K562 (cell line): ENCODE measurements at regions not wholly inside any gene's neighbourhood (a gene's known extent, or its start where the extent isn't known, plus 50 kb on each side); places are given as distances from the start of the nearest gene placed in this dataset.

Source experiments
- ATF1 ChIP-seq, 2 experiments: fragments of 450-650 bp in 1 of 2; IDR thresholded peaks; 2 replicates each; pipeline ENCODE4 v1.6.1; 2016; ENCODE audit warnings: missing compliant biosample characterization in 1 of 2, missing genetic modification characterization in 1 of 2
- BACH1 ChIP-seq: fragments of 200-800 bp; sonication (Bioruptor generic); IDR thresholded peaks from 2 replicates; pipeline ENCODE4 v1.6.1; 2016; ENCODE audit warnings: missing genetic modification characterization, missing compliant biosample characterization
- BDP1 ChIP-seq: IDR thresholded peaks from 3 replicates; pipeline ENCODE4 v1.6.1; 2011; ENCODE audit not compliant: insufficient read length, insufficient read depth
- BRD4 ChIP-seq: fragments of 200-600 bp; sonication (generic); IDR thresholded peaks from 2 replicates; pipeline ENCODE4 v1.6.1; 2017; ENCODE audit warnings: inconsistent platforms
- ERF ChIP-seq: fragments of 450-650 bp; formaldehyde crosslinking; IDR thresholded peaks from 2 replicates; pipeline ENCODE4 v1.4.0; 2020; ENCODE audit warnings: mild to moderate bottlenecking, mixed read lengths
- FOSL1 ChIP-seq: fragments of 200-800 bp; sonication (Bioruptor generic); conservative IDR thresholded peaks from 2 replicates; pipeline ENCODE4 v1.6.1; 2016; ENCODE audit warnings: missing genetic modification characterization, missing compliant biosample characterization
- FOXA3 ChIP-seq, 2 experiments: fragments of 450-650 bp in 1 of 2; sonication (generic) in 1 of 2; formaldehyde crosslinking; IDR thresholded peaks in 1 of 2; conservative IDR thresholded peaks in 1 of 2; 2 replicates each; pipeline versions ENCODE4 v1.4.0 to v1.8.0; 2020 to 2022; ENCODE audit warnings: mild to moderate bottlenecking in 2 of 2, missing genetic modification reagents in 1 of 2
- FOXJ2 ChIP-seq: fragments of 200-800 bp; sonication (Bioruptor generic); IDR thresholded peaks from 2 replicates; pipeline ENCODE4 v1.6.1; 2016; ENCODE audit warnings: missing genetic modification characterization, missing compliant biosample characterization
- IRF2 ChIP-seq: sonication (generic); formaldehyde crosslinking; IDR thresholded peaks from 2 replicates; pipeline ENCODE4 v1.8.1; 2022; ENCODE audit warnings: mild to moderate bottlenecking, missing genetic modification reagents
- KAT7 ChIP-seq: sonication (generic); formaldehyde crosslinking; IDR thresholded peaks from 2 replicates; pipeline ENCODE4 v1.8.0; 2022; ENCODE audit warnings: missing genetic modification reagents, mild to moderate bottlenecking, borderline replicate concordance
- NCOA4 ChIP-seq: fragments of 450-650 bp; IDR thresholded peaks from 2 replicates; pipeline ENCODE4 v1.6.1; 2018; ENCODE audit warnings: mild to moderate bottlenecking; ENCODE audit not compliant: partially characterized antibody
- PCBP1 ChIP-seq: fragments of 200-400 bp; formaldehyde crosslinking; IDR thresholded peaks from 2 replicates; pipeline ENCODE4 v1.6.1; 2018; ENCODE audit warnings: mild to moderate bottlenecking, low read depth, low read length; ENCODE audit not compliant: poor library complexity, severe bottlenecking
- RBBP5 ChIP-seq: fragments of 200-600 bp; sonication (generic); IDR thresholded peaks from 2 replicates; pipeline ENCODE4 v1.6.1; 2012; ENCODE audit warnings: borderline replicate concordance, mild to moderate bottlenecking, low read length, control low read depth, inconsistent platforms; ENCODE audit not compliant: insufficient read depth, poor library complexity, severe bottlenecking
- SRF ChIP-seq, 2 experiments: fragments of 250-450, 450-650 bp in 1 of 2; sonication (Bioruptor Pico) in 1 of 2; sonication (generic) in 1 of 2; formaldehyde crosslinking; IDR thresholded peaks; 2 replicates each; pipeline versions ENCODE4 v1.5.0 to v1.5.1; 2020 to 2022; ENCODE audit warnings: mild to moderate bottlenecking in 1 of 2, missing genetic modification reagents in 1 of 2
- TARDBP ChIP-seq: fragments of 450-650 bp; IDR thresholded peaks from 2 replicates; pipeline ENCODE4 v1.6.1; 2016
- YBX1 ChIP-seq: fragments of 450-650 bp; IDR thresholded peaks from 2 replicates; pipeline ENCODE4 v1.7.1; 2016; ENCODE audit warnings: mild to moderate bottlenecking
- ZFP30 ChIP-seq: fragments of 250-450 bp; sonication (Bioruptor Pico); IDR thresholded peaks from 2 replicates; pipeline ENCODE4 v1.8.0; 2022; ENCODE audit warnings: moderate library complexity, mild to moderate bottlenecking, inconsistent platforms, borderline replicate concordance
- ZFX ChIP-seq: sonication (generic); formaldehyde crosslinking; IDR thresholded peaks from 2 replicates; pipeline ENCODE4 v1.8.0; 2022; ENCODE audit warnings: mild to moderate bottlenecking, missing genetic modification reagents, moderate library complexity
- ZNF263 ChIP-seq: sonication (generic); formaldehyde crosslinking; IDR thresholded peaks from 2 replicates; pipeline ENCODE4 v1.8.0; 2022; ENCODE audit warnings: mild to moderate bottlenecking, missing genetic modification reagents, borderline replicate concordance
- TF ChIP-seq, protein P1 (sequence below): fragments of 250-450 bp; sonication (Bioruptor Pico); IDR thresholded peaks from 2 replicates; pipeline ENCODE4 v1.8.0; 2021; ENCODE audit warnings: mild to moderate bottlenecking, moderate library complexity
- TF ChIP-seq, protein P2 (sequence below): fragments of 450-650 bp; formaldehyde crosslinking; IDR thresholded peaks from 2 replicates; pipeline ENCODE4 v1.4.0; 2020; ENCODE audit warnings: mild to moderate bottlenecking, mixed read lengths
- TF ChIP-seq, protein P3 (sequence below), 3 experiments: fragments of 200-800 bp in 1 of 3; fragments of 250-450 bp in 1 of 3; fragments of 450-650 bp in 1 of 3; sonication (Bioruptor Pico) in 1 of 3; sonication (Bioruptor generic) in 1 of 3; formaldehyde crosslinking in 1 of 3; IDR thresholded peaks; 2 replicates each; pipeline versions ENCODE4 v1.6.1 to v1.8.0; 2016 to 2022; ENCODE audit warnings: mild to moderate bottlenecking in 2 of 3, missing genetic modification characterization in 2 of 3, missing compliant biosample characterization in 1 of 3, moderate library complexity in 1 of 3

DNA sequence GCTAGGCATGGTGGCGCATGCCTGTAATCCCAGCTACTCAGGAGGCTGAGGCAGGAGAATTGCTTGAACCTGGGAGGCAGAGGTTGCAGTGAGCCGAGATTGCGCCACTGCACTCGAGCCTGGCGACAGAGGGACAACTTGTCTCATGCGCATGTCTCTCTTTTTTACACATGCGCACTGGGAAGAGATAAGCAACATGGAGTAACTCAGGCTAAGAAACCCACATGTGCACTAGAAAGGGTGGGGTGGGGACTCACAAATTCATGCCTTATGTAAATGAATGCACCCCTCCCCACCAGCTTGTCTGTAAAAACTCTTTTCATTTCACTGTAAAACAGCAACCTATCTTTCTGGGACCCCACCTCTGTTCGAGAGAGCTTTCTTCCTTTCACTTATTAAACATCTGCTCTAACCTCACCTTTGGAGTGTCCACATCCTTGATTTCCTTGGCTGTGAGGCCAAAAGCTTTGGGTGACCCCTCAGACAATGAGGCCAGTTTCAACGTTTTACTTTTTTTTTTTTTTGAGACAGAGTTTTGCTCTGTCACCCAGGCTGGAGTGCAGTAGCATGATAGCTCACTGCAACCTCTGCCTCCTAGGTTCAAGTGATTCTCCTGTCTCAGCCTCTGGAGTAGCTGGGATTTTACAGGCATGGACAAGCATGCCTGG, 91.6 kb upstream of the RMP24 start (continued):
- no peak for TF ChIP-seq ERF (CRISPR knock-in tag)
- TF ChIP-seq, protein P1, sequence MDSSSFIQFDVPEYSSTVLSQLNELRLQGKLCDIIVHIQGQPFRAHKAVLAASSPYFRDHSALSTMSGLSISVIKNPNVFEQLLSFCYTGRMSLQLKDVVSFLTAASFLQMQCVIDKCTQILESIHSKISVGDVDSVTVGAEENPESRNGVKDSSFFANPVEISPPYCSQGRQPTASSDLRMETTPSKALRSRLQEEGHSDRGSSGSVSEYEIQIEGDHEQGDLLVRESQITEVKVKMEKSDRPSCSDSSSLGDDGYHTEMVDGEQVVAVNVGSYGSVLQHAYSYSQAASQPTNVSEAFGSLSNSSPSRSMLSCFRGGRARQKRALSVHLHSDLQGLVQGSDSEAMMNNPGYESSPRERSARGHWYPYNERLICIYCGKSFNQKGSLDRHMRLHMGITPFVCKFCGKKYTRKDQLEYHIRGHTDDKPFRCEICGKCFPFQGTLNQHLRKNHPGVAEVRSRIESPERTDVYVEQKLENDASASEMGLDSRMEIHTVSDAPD (CRISPR knock-in tag), result peak; percentile 58; the same call in 1 of the 2 replicates
- TF ChIP-seq ZFX (CRISPR knock-in tag), result no peak
- TF ChIP-seq IRF2, result no peak
- TF ChIP-seq, protein P2, sequence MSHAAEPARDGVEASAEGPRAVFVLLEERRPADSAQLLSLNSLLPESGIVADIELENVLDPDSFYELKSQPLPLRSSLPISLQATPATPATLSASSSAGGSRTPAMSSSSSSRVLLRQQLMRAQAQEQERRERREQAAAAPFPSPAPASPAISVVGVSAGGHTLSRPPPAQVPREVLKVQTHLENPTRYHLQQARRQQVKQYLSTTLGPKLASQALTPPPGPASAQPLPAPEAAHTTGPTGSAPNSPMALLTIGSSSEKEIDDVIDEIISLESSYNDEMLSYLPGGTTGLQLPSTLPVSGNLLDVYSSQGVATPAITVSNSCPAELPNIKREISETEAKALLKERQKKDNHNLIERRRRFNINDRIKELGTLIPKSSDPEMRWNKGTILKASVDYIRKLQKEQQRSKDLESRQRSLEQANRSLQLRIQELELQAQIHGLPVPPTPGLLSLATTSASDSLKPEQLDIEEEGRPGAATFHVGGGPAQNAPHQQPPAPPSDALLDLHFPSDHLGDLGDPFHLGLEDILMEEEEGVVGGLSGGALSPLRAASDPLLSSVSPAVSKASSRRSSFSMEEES (CRISPR knock-in tag), result no peak
- no peak for TF ChIP-seq BRD4
- TF ChIP-seq RBBP5, result no peak
- no peak for TF ChIP-seq ATF1 (CRISPR knock-in tag; IDR thresholded peaks at IDR 0.05)
- peak; percentile 41; the same call in 1 of the 2 replicates for TF ChIP-seq ATF1 (tag; IDR thresholded peaks at IDR 0.05)
- no peak for TF ChIP-seq TARDBP
- no peak for TF ChIP-seq ZNF263 (CRISPR knock-in tag)
- TF ChIP-seq NCOA4, result no peak
- no peak for TF ChIP-seq KAT7 (CRISPR knock-in tag)
- TF ChIP-seq SRF (CRISPR knock-in tag; IDR thresholded peaks at IDR 0.05), result no peak
- TF ChIP-seq FOXA3 (CRISPR knock-in tag; conservative IDR thresholded peaks at IDR 0.05 in 1 of 2, IDR thresholded peaks at IDR 0.05 in 1 of 2), result no peak
- peak; percentile 81 for TF ChIP-seq BACH1 (tag)
- no peak for TF ChIP-seq FOXJ2
- no peak for TF ChIP-seq PCBP1
- TF ChIP-seq BDP1, result no peak
- no peak for TF ChIP-seq ZFP30 (CRISPR knock-in tag)
- TF ChIP-seq, protein P3, sequence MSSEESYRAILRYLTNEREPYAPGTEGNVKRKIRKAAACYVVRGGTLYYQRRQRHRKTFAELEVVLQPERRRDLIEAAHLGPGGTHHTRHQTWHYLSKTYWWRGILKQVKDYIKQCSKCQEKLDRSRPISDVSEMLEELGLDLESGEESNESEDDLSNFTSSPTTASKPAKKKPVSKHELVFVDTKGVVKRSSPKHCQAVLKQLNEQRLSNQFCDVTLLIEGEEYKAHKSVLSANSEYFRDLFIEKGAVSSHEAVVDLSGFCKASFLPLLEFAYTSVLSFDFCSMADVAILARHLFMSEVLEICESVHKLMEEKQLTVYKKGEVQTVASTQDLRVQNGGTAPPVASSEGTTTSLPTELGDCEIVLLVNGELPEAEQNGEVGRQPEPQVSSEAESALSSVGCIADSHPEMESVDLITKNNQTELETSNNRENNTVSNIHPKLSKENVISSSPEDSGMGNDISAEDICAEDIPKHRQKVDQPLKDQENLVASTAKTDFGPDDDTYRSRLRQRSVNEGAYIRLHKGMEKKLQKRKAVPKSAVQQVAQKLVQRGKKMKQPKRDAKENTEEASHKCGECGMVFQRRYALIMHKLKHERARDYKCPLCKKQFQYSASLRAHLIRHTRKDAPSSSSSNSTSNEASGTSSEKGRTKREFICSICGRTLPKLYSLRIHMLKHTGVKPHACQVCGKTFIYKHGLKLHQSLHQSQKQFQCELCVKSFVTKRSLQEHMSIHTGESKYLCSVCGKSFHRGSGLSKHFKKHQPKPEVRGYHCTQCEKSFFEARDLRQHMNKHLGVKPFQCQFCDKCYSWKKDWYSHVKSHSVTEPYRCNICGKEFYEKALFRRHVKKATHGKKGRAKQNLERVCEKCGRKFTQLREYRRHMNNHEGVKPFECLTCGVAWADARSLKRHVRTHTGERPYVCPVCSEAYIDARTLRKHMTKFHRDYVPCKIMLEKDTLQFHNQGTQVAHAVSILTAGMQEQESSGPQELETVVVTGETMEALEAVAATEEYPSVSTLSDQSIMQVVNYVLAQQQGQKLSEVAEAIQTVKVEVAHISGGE (CRISPR knock-in tag; IDR thresholded peaks at IDR 0.05), result 0 out of 6 replicates have a peak, but pooled peaks of 1 of the 3 experiments have one; percentile 20
- TF ChIP-seq FOSL1 (tag), result no peak
- TF ChIP-seq YBX1, result no peak
